ACHN (cell line): ENCODE measurements at regions not wholly inside any gene's neighbourhood (a gene's known extent, or its start where the extent isn't known, plus 50 kb on each side); places are given as distances from the start of the nearest gene placed in this dataset.

Source experiments
- DNase-seq: peaks from one replicate; pipeline ENCODE4 v3.0.0-alpha.2; 2015
- in situ Hi-C: cut with HindIII; loops from 2 replicates; pipeline ENCODE4 v1.10.0; 2017; ENCODE audit warnings: low sequenced_read_pairs, low pct_ligation_motif_present, low pct_unique_long_range_greater_than_20kb

GRCh38 chr5:155926766-155927165 lies 400.2 kb upstream of the SGCD start:
- DNase-seq: no peak
- in situ Hi-C loops: no loop called here

- no peak for DNase-seq
Observed at GRCh38 chr5:155929112-155929511, 397.9 kb upstream of the SGCD start.

DNA sequence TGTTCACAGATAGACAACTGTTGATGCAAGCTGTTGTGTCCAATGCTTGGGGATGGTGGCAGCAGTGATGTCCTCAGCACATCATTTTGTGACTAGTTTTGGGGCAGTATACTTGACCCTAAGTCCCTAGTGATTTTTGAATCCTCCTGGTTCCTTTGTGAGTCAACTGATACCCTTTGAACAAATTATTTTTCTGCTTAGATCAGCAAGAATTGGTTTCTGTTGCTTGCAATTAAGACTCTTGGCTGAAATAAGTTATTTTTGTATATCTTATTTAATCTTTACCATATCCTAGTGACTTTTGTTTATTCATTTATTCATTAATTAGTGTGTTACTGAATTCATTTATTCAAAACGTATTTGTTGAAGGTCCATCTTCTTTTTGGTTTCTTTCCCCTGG lies 392.0 kb upstream of the SGCD start:
- no peak for DNase-seq
- in situ Hi-C loops: no loop called here

More at GRCh38 chr5:155929112-155929511, 397.9 kb upstream of the SGCD start:
- in situ Hi-C loops: no loop called here

DNA sequence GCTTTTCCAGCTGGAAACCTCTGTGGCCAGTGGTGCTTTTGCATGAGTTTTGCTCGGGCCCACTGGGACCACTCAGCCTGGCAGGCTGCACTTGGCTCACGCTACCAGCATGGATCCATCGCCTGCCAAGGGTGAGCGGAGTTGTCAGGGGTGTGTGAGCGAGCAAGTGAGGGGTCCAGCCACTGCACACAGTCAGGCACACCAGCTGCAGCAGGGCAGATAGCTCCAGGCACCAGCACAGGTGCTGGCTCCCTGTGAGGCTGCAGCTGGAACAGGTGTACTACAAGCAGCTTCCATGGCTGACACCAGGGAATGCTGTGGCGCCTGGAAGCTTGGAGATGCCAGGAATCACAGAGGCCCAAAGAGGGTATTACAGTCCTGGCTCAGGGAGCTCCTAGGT lies 391.2 kb upstream of the SGCD start:
- no peak for DNase-seq
- in situ Hi-C loops: no loop called here

GRCh38 chr5:155936520-155937406 lies 390.2 kb upstream of the SGCD start:
- DNase-seq: no peak
- in situ Hi-C loops: no loop called here

DNA sequence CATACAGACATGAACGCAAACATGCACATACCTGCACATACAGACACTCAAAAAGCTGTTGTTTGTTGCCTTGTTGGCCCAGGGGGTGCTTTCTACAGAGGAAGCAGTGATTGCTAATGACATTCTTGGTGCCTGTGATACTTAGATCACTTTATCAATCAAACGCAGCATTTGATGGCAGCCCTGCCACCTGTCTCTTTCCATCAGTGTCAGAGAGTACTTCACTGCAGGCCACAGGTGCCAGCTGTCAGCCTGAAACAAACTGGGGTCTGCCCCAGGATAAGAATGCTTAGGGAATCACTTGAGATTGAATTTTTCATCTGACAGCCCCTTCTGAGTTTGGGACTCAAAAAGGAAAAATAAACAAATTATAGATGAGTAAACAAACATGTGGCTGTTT lies 388.9 kb upstream of the SGCD start:
- no peak for DNase-seq
- in situ Hi-C loops: no loop called here

DNA sequence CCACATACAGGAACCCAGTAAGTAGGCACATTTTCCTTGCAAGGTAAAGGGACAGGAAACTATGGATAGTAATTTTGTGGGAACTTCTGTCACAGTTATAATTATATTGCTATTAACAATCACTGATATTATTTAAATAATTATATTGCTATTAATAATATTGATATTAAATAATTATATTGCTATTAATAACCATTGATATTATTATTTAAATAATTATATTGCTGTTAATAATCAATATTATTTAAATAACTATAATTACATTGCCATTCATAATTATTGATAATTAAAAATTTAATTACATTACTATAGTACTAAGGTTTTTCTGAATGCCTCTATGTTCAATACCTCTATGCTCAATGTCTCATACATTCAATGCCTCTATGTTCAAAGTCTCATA lies 385.6 kb upstream of the SGCD start:
- in situ Hi-C loops: no loop called here
- DNase-seq: no peak

GRCh38 chr5:155943516-155944407 lies 383.2 kb upstream of the SGCD start:
- peak; percentile 35 for DNase-seq
- in situ Hi-C loops: no loop called here

GRCh38 chr5:155947394-155948062 lies 379.4 kb upstream of the SGCD start:
- no peak for DNase-seq
- in situ Hi-C loops: no loop called here

GRCh38 chr5:155948576-155948975 lies 378.4 kb upstream of the SGCD start:
- no peak for DNase-seq
- in situ Hi-C loops: no loop called here

DNA sequence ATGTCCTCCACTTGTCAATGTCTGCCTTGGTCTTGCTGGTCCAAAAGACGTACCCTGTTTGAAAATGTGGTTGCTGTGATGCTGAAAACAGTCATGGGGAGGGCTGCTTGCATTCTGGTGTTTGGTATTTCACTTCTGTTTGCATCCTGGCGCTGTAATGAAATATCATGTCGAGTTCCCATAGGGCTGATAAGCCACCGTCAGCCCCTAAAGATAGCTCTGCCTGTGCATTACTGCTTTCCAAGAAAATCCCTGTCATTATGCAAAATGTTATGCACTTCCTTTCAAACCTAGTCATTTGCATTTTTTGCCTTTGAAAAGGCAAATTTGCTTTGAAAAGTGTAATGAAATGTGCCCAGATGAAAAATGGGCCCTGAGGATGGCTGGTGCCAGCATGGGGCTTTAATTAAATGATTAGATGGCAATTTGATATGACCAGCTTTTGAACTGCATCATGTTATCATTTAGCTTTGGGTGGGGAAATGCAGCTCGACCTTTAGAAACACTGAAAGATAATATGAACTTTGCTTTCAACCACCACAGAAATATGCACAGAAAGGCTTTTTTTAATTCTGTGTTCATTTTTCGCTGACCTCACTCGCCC lies 374.4 kb upstream of the SGCD start:
- in situ Hi-C loops: no loop called here
- no peak for DNase-seq

DNA sequence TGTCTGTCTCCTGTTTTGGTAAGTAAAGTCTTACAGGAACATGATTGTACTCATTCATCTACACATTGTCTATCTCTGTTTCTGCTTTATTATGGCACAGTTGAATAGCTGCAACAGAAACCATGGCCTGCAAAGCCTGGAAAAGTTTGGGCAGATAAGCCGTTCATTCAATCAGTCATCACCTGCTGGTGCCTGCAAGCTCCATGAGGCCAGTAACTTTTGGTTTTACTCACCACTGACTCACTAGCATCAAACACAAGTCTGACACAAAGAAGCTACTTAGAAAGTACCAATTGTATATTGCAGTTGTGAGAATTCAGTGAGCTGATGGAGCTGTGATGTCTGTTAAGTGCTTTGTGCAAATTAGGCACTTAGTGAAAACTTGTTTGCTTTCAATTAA lies 373.6 kb upstream of the SGCD start:
- DNase-seq: no peak
- in situ Hi-C loops: no loop called here

GRCh38 chr5:155954701-155955445 lies 372.1 kb upstream of the SGCD start:
- in situ Hi-C loops: no loop called here
- DNase-seq: no peak

- no peak for DNase-seq
- in situ Hi-C loops: no loop called here
Observed at GRCh38 chr5:155957884-155958283, 369.1 kb upstream of the SGCD start.

- in situ Hi-C loops: no loop called here
- no peak for DNase-seq
Observed at GRCh38 chr5:155959082-155959481, 367.9 kb upstream of the SGCD start.

GRCh38 chr5:155960177-155960576 lies 366.8 kb upstream of the SGCD start:
- DNase-seq: no peak
- in situ Hi-C loops: no loop called here

DNA sequence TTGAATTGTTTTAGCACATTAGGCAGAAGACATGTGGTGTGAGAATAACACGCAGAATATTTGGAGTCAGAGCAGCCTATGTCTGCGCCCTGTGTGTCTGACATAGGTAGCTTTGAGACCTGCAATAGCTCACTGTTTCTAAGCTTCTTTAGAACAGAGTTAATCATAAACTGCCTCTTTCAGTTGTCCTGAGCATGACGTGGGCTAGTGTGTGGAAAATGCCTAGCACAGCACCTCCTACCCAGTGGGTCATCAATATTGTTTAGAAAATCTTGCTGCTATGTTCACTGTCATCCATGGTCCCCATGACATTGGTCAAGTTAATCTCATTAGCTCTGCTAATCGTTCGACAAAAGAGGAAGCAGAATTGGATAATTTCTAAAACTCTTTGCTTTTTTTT lies 357.4 kb upstream of the SGCD start:
- DNase-seq: no peak
- in situ Hi-C loops: no loop called here

DNA sequence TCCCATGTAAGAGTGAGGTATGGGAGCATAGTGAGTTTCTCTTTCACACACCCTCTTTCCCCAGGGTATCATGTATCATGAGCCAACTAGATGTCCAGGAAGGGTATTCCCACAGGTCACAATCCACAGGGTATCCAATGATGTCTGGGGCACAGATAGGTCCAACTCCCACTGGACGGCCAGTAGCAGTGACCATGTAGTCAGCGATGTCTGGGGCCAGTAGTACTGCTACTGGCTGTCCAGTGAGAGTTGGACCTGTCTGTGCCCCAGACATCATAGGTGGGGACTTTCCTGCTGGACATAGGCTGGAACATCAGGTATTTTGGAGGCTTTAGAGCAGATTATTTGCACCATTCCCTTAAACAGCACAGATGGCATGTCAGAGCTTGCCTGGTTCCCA lies 352.6 kb upstream of the SGCD start:
- in situ Hi-C loops: no loop called here
- no peak for DNase-seq
